HPDE6-E6E7 (cell line): ENCODE measurements at regions not wholly inside any gene's neighbourhood (a gene's known extent, or its start where the extent isn't known, plus 50 kb on each side); places are given as distances from the start of the nearest gene placed in this dataset.
"Not testable (repeated sequence)": the region's sequence is repeated elsewhere in the genome, so short reads cannot be mapped to it uniquely, and the experiment has no call there.

Experiments
- DNase-seq: peaks from one replicate; pipeline ENCODE4 v3.0.0; 2011; ENCODE audit warnings: missing footprints; ENCODE audit errors: extremely low spot score

DNA sequence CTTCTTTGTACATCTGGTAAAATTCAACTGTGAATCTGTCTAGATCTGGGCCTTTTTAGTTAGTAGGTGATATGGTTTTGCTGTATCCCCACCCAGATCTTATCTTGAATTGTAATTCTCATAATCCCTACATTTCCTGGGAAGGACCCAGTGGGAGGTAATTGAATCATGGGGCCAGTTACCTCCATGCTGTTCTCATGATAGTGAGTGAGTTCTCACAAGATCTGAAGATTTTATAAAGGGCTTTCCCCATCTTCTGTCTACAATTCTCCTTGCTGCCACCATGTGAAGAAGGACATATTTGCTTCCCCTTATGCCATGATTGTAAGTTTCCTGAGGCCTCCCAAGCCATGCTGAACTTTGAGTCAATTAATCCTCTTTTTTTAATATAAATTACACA lies 410.4 kb upstream of the EPHA7 start:
- DNase-seq = not testable (repeated sequence)

DNA sequence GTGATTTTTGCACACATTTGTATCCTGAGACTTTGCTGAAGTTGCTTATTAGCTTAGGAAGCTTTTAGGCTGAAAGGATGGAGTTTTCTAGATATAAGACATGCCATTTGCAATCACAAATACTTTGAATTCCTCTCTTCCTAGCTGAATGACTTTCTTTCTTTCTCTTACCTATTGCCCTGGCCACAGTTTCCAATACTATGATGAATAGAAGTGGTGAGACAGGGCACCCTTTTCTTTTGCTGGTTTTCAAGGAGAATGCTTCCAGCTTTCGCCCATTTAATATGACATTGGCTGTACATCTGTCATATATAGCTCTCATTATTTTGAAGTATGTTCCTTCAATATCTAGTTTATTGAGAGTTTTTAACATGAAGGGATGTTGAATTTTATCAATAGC lies 409.6 kb upstream of the EPHA7 start:
- no peak for DNase-seq

DNA sequence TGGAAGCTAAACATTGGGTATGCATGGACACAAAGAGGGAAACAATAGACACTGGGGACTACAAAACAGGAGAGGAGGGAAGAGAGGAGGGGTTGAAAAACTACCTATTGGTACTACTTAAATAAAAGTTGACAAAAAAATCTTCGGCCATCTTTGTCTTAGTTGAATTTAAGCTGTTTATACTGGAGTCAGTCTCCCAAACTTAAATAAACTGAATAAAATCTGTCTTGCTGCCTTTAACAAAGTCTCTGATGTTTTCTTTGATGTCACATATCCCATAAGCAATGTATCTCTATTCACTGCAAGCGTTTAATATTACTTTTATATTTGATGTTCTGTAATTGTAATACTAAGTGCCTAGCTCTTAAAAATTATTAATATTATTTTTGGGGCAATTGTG lies 409.2 kb upstream of the EPHA7 start:
- no peak for DNase-seq

DNA sequence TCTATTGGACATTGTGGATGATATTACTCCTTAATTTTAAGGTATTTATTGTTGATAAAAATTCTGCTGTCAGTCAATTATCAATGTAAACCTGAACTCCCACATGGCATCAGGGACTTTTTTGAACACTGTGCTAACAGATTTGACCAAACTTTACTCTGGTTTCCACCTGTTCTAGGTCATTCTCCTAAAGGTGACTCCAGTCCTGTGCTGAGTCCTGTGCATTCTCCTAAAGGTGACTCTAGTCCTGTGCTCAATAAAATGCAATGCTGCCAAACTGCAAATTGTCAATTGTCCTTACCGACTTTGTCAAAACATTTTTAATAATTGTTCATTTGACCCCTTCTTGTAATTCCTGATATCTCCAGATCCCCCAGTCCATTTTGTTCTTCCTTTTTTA lies 408.4 kb upstream of the EPHA7 start:
- DNase-seq = no peak

DNA sequence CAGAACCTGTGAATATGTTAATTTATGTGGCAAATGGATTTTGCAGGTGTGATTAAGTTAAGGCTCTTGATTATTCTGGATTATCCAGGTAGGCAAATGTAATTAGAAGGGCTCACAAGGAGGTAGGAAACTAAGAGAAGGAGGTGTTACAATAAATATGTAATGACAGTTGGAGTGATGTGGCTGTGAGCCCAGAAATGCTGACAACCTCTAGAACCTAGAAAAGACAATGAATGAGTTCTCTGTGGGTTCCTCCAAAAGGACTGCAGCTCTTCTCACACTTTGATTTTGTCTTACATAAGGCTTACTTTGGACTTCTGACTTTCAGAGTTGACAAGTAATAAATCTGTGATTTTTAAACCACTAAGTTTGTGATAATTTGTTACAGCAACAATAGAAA lies 406.6 kb upstream of the EPHA7 start:
- DNase-seq = no peak

DNA sequence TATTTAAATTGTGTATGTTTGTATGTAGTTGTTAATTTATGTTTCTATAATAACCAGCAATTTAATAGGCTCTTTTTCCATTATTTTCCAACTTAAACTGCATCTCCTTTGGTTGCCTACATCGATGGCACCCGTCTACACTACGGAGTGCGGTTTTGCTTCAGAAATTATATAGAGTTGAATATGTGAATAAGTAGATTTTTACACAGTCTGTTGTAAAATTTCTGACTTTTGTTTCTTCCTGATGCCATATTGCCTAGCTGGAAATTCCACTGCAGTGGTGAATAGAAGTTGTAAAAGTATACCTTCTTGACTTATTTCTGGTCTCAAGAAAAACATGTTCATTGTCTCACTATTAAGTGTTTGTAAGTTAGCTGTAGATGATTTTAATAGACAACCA lies 404.1 kb upstream of the EPHA7 start:
- DNase-seq = no peak

DNA sequence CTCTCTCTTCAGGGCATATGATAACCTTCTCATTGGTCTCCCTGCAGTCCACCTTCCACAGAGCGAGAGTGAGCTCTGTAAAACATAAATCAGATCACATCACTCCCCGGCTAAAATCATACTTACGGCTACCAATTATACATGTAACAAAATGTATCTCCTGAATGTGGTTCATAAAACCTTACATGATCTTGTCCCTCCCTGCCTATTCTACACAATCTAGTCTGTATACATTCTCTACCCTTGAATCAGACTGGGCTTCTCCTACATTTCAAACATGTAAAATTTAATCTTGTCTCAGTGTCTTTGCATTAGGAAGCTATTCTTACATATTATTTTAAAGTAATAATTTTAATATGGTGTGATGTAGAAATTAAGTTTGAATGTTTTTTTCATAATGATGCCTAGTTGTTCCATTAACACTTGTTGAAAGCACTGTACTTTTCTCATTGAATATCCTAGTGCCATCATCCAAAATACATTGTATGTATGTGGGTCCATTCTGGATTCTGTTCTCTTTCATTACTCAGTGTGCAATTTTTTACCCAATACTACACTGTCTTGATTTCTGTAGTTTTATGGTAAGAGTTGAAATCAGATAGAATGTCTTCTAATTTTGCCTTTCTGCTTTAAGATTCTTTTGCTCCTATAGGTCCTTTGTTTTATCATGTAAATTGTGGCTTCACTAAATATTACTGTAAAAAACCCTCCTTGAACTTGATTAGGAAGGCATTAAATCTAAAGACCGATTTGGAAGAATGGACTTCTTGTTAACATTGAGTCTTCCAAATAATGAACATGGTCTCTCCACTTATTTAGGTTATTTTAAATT lies 403.3 kb upstream of the EPHA7 start:
- DNase-seq = no peak

DNA sequence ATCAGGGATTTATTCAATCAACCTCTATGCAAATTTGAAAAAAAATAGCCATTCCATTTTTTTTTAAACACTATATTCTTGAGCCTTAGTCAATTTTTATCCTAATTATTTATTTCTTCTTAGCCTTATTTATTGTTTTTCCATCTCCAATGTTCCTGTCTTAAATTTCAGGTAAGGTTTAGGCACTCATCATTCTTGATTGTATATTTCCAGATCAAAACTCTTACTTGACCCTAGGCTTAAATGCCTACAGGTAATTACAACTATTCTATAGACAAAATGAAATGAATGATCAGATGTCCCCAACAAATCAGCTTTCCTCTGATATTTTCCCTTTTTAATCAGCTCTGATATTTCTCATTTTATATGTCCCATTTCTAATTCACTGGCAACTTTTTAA lies 402.6 kb upstream of the EPHA7 start:
- DNase-seq = no peak

DNA sequence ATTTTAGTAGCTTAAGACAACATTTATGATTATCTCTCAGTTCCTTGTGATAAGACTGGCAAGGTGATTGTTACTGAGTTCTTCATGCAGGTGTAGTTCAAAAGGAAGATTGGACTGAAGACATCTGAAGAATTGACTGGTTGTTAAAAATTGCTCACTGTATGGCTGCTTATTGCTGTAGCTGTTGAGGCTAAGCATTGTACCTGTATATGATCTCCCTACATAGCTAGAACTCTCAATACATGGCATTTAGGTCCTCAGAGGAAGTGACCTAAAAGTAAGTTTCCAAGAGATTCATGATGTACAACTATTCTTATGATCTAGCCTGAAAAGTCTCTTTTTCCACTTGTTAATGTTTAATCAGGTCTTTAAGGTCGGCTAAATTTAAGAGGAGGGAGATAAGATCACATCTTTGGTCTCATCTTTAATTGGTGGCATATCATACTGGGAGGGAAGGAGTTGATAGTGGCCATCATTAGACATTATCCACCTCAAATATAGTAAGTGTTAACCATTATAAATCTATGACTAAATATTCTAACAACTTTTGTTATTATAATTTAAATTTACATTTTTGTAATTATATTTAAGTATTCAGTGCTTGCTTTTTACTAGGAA lies 401.2 kb upstream of the EPHA7 start:
- DNase-seq = no peak

DNA sequence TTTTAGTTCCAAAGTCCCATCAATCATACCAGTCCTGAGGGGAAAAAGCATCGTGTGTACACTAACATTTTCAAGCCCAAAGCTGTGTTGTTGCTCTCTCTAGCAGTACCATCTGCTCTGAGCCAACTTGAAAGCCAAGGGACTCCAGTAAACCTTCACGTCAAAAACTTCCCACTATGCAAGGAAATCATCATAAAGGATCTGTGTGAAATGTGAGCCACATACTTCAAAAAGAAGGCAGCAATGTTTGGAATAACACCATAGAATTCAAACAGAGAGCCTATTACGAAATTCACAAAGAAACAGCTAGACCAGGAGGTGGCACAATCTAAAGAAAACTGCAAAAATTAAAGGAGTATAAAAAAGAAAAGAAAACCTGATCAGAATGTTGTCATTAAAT lies 399.8 kb upstream of the EPHA7 start:
- no peak for DNase-seq

DNA sequence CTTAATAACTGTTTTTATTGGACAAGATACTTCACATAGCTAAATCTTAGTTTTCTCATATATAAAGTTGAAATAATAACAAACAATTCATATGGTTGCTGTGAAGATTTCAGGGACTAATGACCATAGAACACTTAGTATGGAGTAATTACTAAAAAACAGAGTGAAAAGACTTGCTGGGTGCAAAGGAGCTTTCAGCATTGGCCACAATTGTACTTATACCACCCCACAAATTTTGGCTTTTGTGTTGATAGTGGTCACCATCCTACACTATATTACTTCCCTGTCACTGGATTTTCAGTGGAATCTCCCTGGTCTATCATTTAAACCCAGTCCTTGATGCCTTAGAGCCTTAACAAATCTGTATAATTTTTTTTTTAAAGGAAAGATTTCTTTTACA lies 398.6 kb upstream of the EPHA7 start:
- DNase-seq = no peak

DNA sequence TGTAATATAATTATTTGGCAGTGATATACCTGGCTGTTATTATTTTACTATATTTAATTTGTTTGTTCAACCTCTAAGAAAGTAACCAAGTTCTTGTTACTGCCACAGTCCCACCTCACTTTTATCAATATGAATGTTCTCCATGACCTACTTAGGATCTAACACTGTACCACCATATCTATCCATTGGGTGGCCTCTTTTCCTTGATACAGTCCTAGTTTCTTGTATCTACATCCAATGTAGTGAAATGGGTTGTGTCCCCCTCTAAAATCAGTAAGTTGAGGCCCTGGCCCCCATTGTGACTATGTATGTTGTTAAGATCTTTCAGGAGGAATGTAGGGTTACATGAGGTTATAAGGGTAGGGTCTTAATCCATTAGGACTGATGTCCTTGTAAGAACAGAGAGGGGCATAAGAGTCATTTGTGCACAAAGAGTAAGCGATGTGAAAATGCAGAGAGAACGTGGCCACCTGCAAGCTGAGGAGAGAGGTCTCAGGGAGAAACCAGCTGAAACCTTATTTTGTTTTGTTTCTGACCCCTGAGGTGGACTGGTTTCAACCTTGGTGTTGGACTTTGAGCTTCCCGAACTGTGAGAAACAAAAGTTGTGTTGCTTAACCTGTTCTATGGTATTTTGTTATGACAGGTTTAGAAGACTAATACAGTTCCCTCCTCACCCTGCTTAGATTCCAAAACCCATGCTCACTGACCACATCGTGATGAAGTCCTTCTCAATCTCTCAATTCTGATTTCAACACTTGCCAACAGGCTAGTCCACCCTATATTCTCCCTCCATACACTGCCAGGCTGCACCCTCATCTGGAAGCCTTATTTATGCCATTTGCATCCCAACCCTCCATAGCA lies 387.3 kb upstream of the EPHA7 start:
- no peak for DNase-seq

DNA sequence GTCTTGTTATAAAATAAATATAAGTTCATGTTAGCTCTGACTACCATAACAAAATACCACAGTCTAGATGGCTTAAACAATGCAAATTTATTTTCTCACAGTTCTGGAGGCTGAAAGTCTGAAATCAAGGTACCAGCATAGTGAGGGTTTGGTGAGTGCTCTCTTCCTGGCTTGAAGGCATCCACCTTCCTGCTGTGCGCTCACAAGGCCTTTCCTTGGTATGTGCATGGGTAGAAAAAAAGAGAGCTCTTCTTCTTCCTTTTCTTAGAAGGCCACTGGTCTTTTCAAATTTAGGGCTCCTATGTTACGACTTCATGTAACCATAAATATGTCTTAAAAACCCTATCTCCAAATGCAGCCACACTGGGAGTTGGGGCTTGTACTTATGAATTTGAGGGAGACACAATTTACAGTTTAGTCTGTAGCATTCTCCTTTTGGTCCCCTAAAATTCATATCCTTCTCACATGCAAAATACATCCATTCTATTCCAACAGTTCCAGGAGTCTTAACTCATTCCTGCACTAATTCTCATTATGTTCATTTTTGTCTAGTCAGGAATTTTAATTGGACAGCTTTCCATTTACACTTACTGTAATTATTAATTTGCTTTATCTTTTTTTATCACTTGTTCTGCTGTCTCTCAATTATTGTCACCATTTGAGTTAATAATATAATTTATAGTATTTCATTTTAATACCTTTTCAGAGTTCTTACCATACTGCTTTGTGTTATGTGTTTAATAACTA lies 381.9 kb upstream of the EPHA7 start:
- no peak for DNase-seq

DNA sequence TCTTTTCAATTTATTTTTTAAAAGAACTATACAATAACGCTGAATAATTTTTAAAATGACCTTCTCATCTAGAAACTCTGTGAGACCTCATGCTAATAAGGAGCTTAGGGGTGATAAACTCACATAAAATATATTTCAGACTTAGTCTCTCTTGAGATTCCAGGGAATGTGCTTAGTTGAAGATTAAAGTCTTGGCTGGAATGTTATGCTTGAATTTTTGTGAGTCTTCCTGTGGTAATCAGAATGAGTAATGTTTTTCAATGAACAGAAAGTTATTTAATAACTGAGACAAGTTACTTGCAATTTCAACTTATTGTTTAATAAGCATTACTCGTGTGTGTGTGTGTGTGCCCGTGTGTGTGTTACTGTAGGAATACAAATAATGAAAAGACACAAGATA lies 379.9 kb upstream of the EPHA7 start:
- no peak for DNase-seq

DNA sequence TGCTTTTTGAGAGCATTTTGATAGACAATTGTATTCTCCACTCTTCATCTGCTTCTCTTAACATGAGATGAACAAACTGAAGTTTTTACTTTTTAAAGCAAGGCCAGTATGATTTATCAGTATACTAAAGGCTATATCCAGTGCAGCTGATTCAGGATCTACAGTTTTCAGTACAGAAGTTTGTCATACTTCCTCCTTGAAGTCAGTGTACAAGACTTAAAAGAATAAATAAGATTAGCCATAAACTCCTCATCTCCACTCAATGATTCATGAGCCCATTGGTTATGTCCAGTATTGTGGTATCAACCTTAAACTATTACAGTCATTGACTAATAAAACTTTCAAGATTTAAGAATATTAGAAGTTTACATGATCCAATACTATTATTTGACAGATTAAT lies 374.8 kb upstream of the EPHA7 start:
- DNase-seq = no peak

DNA sequence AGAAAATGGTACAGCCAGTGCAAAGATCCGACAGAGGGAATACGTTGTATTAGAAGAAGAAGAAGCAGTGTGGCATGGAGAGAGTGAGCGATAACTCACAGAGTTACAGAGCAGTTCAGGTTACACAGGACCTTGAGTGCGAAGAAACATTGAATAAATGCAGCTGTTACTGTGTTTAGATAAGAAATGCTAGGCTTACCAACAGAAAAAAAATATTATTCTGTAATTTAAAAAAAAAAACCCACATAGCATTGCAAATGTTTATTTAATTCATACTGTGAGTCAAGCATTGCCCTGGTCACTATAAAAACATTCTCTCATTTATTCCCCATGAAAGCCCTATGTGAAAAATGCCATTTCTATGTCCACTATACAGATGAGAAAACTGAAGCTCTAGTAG lies 373.4 kb upstream of the EPHA7 start:
- no peak for DNase-seq

DNA sequence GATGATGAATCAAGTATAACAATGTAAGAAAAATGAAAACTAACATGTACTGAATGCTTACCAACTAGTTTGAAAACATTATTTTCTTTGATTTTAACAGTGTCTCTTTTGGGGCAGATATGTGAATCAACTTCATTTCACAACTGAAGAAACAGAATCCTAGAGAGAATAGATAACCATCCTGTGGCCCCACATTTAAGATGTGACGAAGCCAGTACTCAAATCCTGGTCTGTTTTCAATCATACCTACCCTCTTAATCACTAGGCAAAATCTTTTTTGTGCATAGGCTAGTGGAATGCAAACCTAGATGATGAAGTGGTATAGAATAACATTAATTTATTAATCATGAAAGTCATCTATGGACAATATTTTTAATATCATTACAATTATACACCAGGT lies 371.6 kb upstream of the EPHA7 start:
- no peak for DNase-seq

DNA sequence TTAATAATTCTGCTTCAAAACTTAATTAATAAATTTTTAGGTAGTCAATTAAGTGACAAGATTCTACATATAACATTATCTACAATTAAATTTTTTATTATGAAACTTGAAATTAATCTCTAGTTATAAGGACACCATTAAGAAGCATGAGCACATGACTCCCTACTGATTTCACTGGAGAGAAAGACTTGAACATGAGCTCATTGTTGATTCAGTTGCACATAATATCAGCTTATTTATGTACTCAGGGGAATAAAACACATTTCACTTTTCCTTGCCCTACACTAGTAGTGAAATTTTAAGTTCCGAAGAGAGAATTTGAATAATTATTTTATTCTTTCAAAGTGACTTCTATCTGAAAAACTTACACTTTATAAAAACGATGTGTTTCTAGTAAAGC lies 370.2 kb upstream of the EPHA7 start:
- DNase-seq = no peak

DNA sequence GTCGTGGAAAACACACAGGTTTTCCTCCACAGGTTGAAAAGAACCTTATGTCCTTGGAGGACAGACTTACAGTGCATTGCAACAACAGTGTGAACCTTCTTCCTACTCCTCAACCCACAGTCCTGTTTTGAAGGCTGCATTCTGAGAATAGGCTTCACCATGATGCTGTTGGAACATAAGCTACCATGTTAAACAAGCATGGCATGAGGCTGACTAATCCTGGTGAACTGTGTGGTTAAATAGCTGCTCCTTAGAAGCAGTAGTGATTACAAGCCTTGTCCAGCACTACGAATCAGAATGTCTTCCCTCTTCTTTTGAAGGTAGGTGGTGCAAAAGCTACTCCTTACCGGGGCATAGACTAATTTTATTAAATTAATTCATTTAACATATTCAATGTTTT lies 368.5 kb upstream of the EPHA7 start:
- no peak for DNase-seq

DNA sequence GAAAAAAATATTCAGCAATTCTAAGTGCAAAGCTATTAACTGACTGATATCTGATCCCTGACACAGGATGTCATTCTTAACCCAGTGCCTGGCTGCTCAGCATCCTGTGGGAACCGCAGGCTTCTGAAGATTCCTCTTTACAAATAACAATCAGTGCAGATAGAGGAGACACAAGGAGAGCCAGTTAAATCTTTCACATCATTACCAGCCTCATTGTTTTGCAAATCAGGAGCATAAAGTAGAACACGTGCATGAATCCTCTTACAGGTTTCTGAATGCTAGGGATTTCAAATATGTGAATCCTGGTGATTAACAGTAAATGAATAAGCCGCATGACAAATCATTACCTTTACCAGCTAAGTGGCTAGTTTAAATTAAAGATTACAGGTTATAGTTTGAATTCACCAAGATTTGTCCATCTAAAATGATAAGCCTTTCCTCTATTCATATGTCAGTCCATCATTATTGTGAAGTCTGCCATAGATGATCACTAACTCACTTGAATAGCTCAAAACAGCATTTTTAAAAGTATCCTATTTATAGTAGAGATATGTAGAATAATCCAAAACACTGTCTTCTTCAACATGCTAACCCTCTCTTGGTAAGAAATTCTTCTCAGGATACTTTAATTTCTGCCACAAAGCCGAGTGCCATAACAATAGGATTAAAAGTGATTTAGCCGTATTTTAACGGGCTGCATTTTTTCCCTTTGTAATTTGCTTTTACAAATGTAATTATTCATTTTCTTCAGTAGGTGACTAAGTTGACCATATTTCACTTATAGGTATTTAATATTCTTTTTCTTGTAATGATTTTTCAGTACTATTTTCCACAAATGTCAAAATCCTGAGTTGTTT lies 367.3 kb upstream of the EPHA7 start:
- DNase-seq = no peak

DNA sequence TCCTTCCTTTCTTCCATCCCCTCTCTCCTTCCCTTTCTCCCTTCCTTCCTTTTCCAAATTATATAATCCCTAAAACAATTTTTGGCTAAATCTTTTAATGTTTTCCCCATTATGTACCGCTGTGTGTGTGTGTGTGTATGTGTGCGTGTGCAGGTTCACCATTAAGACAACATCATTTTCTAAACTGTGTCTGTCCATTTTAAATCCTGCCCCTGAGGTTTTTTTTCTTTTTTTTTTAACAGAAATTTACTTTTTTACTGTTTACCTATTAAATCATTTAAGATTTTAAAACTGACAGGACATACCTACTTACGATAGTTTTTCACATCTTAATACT lies 366.3 kb upstream of the EPHA7 start:
- DNase-seq = no peak
